Mucosa of descending colon (tissue), 3 donors: ENCODE measurements at regions not wholly inside any gene's neighbourhood (a gene's known extent, or its start where the extent isn't known, plus 50 kb on each side); places are given as distances from the start of the nearest gene placed in this dataset.

Source experiments
- ATAC-seq: fragments of 200-7000 bp; cut with Tn5 transposase; one replicate; pipeline ENCODE4 v1.9.1; 2020; ENCODE audit warnings: mild to moderate bottlenecking, moderate library complexity
- DNase-seq, 3 donors: peaks; one replicate each; pipeline ENCODE4 v3.0.0-alpha.2; 2020
- H3K36me3 ChIP-seq: fragments of 200-600 bp; one replicate; pipeline ENCODE4 v1.8.0; 2021; ENCODE audit warnings: low read depth, mild to moderate bottlenecking
- H3K4me1 ChIP-seq: fragments of 200-600 bp; one replicate; pipeline ENCODE4 v1.8.0; 2021; ENCODE audit warnings: low read depth, mild to moderate bottlenecking
- H3K4me3 ChIP-seq: fragments of 200-600 bp; one replicate; pipeline ENCODE4 v1.8.0; 2021; ENCODE audit warnings: mild to moderate bottlenecking
- H3K9me3 ChIP-seq: fragments of 200-600 bp; one replicate; pipeline ENCODE4 v1.8.0; 2021; ENCODE audit warnings: mild to moderate bottlenecking
- CTCF ChIP-seq: fragments of 200-600 bp; IDR thresholded peaks from one replicate; pipeline ENCODE4 v1.8.0; 2022; ENCODE audit warnings: antibody characterized with exemption, mild to moderate bottlenecking
- intact Hi-C, 2 donors: fragments of 100-400 bp; cut with DNase I in 1 of 2; cut with micrococcal nuclease in 1 of 2; formaldehyde crosslinking; loops; one replicate each; pipeline versions ENCODE4 v1.11.0 to v1.11.1; 2022; cut with DNase I, micrococcal nuclease
- donor health status: DM: no; HTN: no; CAD: no; lungs with moderate emphysema.
- donor health status: DM: no; HTN: no; CAD: no.
- donor health status: DM: no; HTN: yes; CAD: no.

GRCh38 chr10:76733441-76733936 lies 904.1 kb downstream of the KCNMA1 start:
- ATAC-seq (no peak), DNase-seq (no peak)
- intact Hi-C loops: no loop called here
- Histone ChIP-seq H3K36me3 (no peaks in the 10 kb centered on the region), H3K4me1 (no peaks in the 10 kb centered on the region), H3K9me3 (no peaks in the 10 kb centered on the region), H3K4me3 (no peak overlapping the region)
- TF ChIP-seq CTCF: no peak

GRCh38 chr10:76732306-76732705 lies 905.3 kb downstream of the KCNMA1 start:
- no peak for DNase-seq
- Histone ChIP-seq H3K9me3 (no peaks in the 10 kb centered on the region), H3K4me1 (no peaks in the 10 kb centered on the region), H3K36me3 (no peaks in the 10 kb centered on the region), H3K4me3 (no peak overlapping the region)
- ATAC-seq: no peak
- intact Hi-C loops: no loop called here
- no peak for TF ChIP-seq CTCF

GRCh38 chr10:76729841-76730487 lies 907.6 kb downstream of the KCNMA1 start:
- DNase-seq (no peak), ATAC-seq (no peak)
- intact Hi-C loops: no loop called here
- TF ChIP-seq CTCF: no peak
- H3K4me3 ChIP-seq: no peak overlapping the region
- H3K36me3 ChIP-seq: no peaks in the 10 kb centered on the region
- no peaks in the 10 kb centered on the region for H3K4me1 ChIP-seq
- no peaks in the 10 kb centered on the region for H3K9me3 ChIP-seq

- intact Hi-C loops: no loop called here
- DNase-seq: no peak
- TF ChIP-seq CTCF: no peak
- Histone ChIP-seq H3K4me3 (no peak overlapping the region), H3K4me1 (no peaks in the 10 kb centered on the region), H3K9me3 (no peaks in the 10 kb centered on the region), H3K36me3 (no peaks in the 10 kb centered on the region)
- no peak for ATAC-seq
Observed at GRCh38 chr10:76729346-76729745, 908.3 kb downstream of the KCNMA1 start.

- H3K4me1 ChIP-seq: no peaks in the 10 kb centered on the region
- intact Hi-C loops: no loop called here
- no peaks in the 10 kb centered on the region for H3K36me3 ChIP-seq
- H3K4me3 ChIP-seq: no peak overlapping the region
- no peak for TF ChIP-seq CTCF
- DNase-seq (no peak), ATAC-seq (no peak)
- no peaks in the 10 kb centered on the region for H3K9me3 ChIP-seq
Observed at GRCh38 chr10:76727038-76727437, 910.6 kb downstream of the KCNMA1 start.

GRCh38 chr10:76723844-76724243 lies 913.8 kb downstream of the KCNMA1 start:
- ATAC-seq (no peak), DNase-seq (no peak)
- Histone ChIP-seq H3K4me1 (no peaks in the 10 kb centered on the region), H3K36me3 (no peaks in the 10 kb centered on the region), H3K4me3 (no peak overlapping the region), H3K9me3 (no peaks in the 10 kb centered on the region)
- TF ChIP-seq CTCF: no peak
- intact Hi-C loops: no loop called here
